WTC11 (cell line): ENCODE measurements at regions not wholly inside any gene's neighbourhood (a gene's known extent, or its start where the extent isn't known, plus 50 kb on each side); places are given as distances from the start of the nearest gene placed in this dataset.

Source experiments
- ATAC-seq: fragments of 200-7000 bp; cut with Tn5 transposase; 2 replicates; pipeline ENCODE4 v1.10.0; 2021; ENCODE audit warnings: mild to moderate bottlenecking, moderate library complexity
- CTCF ChIA-PET: fragments of 300-600 bp; sonication (Branson Sonifier 250); formaldehyde crosslinking; loops from one replicate; lab custom pipeline; 2021; ENCODE audit warnings: antibody characterized with exemption; lab: Charles Lee
- POLR2A ChIA-PET: fragments of 350-600 bp; sonication (Branson Sonifier 250); formaldehyde crosslinking; loops from one replicate; lab custom pipeline; 2021; ENCODE audit warnings: antibody characterized with exemption; lab: Charles Lee
- DNase-seq: peaks from one replicate; pipeline ENCODE4 v3.0.0; 2021; ENCODE audit warnings: low spot score
- H3K27ac Mint-ChIP-seq: 2 replicates; pipeline ENCODE4 v1.8.0; 2021; ENCODE audit warnings: mixed read lengths
- H3K27me3 Mint-ChIP-seq: 2 replicates; pipeline ENCODE4 v1.8.0; 2021; ENCODE audit warnings: low read depth, mild to moderate bottlenecking, moderate library complexity, mixed read lengths
- H3K36me3 Mint-ChIP-seq: 2 replicates; pipeline ENCODE4 v1.8.0; 2021; ENCODE audit warnings: mixed read lengths
- H3K4me1 Mint-ChIP-seq: 2 replicates; pipeline ENCODE4 v1.8.0; 2022; ENCODE audit warnings: mixed read lengths
- H3K4me3 Mint-ChIP-seq: 2 replicates; pipeline ENCODE4 v1.8.0; 2021; ENCODE audit warnings: mild to moderate bottlenecking, moderate library complexity, mixed read lengths
- H3K9me3 Mint-ChIP-seq: 2 replicates; pipeline ENCODE4 v1.8.0; 2021; ENCODE audit warnings: mixed read lengths
- EMX1 ChIP-seq: fragments of 250-450 bp; sonication (Bioruptor Pico); IDR thresholded peaks from 2 replicates; pipeline ENCODE4 v1.8.0; 2021; ENCODE audit warnings: mild to moderate bottlenecking
- GTF2I ChIP-seq: fragments of 250-450 bp; sonication (Bioruptor Pico); conservative IDR thresholded peaks from 2 replicates; pipeline ENCODE4 v1.4.0; 2021; ENCODE audit warnings: mild to moderate bottlenecking
- KAT7 ChIP-seq: sonication (generic); formaldehyde crosslinking; IDR thresholded peaks from 2 replicates; pipeline ENCODE4 v1.8.1; 2023; ENCODE audit warnings: missing genetic modification reagents, mild to moderate bottlenecking, borderline replicate concordance
- TEAD1 ChIP-seq: sonication (generic); formaldehyde crosslinking; IDR thresholded peaks from 2 replicates; pipeline ENCODE4 v1.8.0; 2022; ENCODE audit warnings: mild to moderate bottlenecking, missing genetic modification reagents
- ZNF219 ChIP-seq: sonication (generic); formaldehyde crosslinking; IDR thresholded peaks from 2 replicates; pipeline ENCODE4 v1.8.0; 2023; ENCODE audit warnings: missing genetic modification reagents, mild to moderate bottlenecking, borderline replicate concordance
- ZNF396 ChIP-seq: fragments of 250-450 bp; sonication (Bioruptor Pico); IDR thresholded peaks from 2 replicates; pipeline ENCODE4 v1.8.0; 2021; ENCODE audit warnings: mild to moderate bottlenecking, moderate library complexity, borderline replicate concordance
- ZNF423 ChIP-seq: fragments of 250-450 bp; sonication (Bioruptor Pico); IDR thresholded peaks from 2 replicates; pipeline ENCODE4 v2.1.2; 2022; ENCODE audit warnings: mild to moderate bottlenecking, moderate library complexity
- TF ChIP-seq, protein P1 (sequence below): sonication (generic); formaldehyde crosslinking; IDR thresholded peaks from 2 replicates; pipeline ENCODE4 v1.8.0; 2023; ENCODE audit warnings: mild to moderate bottlenecking, missing genetic modification reagents
- TF ChIP-seq, protein P2 (sequence below): sonication (generic); formaldehyde crosslinking; IDR thresholded peaks from 2 replicates; pipeline ENCODE4 v1.8.1; 2023; ENCODE audit warnings: mild to moderate bottlenecking, missing genetic modification reagents, moderate library complexity
- TF ChIP-seq, protein P3 (sequence below): sonication (generic); formaldehyde crosslinking; IDR thresholded peaks from 2 replicates; pipeline ENCODE4 v1.8.1; 2022; ENCODE audit warnings: mild to moderate bottlenecking, missing genetic modification reagents, moderate library complexity, borderline replicate concordance
- TF ChIP-seq, protein P4 (sequence below): fragments of 250-450 bp; sonication (Bioruptor Pico); IDR thresholded peaks from 2 replicates; pipeline ENCODE4 v2.1.2; 2022; ENCODE audit warnings: mild to moderate bottlenecking, moderate library complexity
- TF ChIP-seq, protein P5 (sequence below): sonication (generic); formaldehyde crosslinking; IDR thresholded peaks from 2 replicates; pipeline ENCODE4 v1.8.0; 2022; ENCODE audit warnings: mild to moderate bottlenecking, missing genetic modification reagents
- TF ChIP-seq, protein P6 (sequence below): sonication (generic); formaldehyde crosslinking; IDR thresholded peaks from 2 replicates; pipeline ENCODE4 v1.8.1; 2023; ENCODE audit warnings: mild to moderate bottlenecking, missing genetic modification reagents
- TF ChIP-seq, protein P7 (sequence below): sonication (generic); formaldehyde crosslinking; IDR thresholded peaks from 2 replicates; pipeline ENCODE4 v1.8.1; 2023; ENCODE audit warnings: mild to moderate bottlenecking, missing genetic modification reagents
- TF ChIP-seq, protein P8 (sequence below): sonication (generic); formaldehyde crosslinking; IDR thresholded peaks from 2 replicates; pipeline ENCODE4 v1.8.1; 2023; ENCODE audit warnings: mild to moderate bottlenecking, moderate library complexity, missing genetic modification reagents
- TF ChIP-seq, protein P9 (sequence below): sonication (generic); formaldehyde crosslinking; IDR thresholded peaks from 2 replicates; pipeline ENCODE4 v1.8.0; 2022; ENCODE audit warnings: mild to moderate bottlenecking, missing genetic modification reagents
- TF ChIP-seq, protein P10 (sequence below): sonication (generic); formaldehyde crosslinking; IDR thresholded peaks from 2 replicates; pipeline ENCODE4 v1.8.1; 2022; ENCODE audit warnings: low read depth, mild to moderate bottlenecking, moderate library complexity, missing genetic modification reagents, borderline replicate concordance

DNA sequence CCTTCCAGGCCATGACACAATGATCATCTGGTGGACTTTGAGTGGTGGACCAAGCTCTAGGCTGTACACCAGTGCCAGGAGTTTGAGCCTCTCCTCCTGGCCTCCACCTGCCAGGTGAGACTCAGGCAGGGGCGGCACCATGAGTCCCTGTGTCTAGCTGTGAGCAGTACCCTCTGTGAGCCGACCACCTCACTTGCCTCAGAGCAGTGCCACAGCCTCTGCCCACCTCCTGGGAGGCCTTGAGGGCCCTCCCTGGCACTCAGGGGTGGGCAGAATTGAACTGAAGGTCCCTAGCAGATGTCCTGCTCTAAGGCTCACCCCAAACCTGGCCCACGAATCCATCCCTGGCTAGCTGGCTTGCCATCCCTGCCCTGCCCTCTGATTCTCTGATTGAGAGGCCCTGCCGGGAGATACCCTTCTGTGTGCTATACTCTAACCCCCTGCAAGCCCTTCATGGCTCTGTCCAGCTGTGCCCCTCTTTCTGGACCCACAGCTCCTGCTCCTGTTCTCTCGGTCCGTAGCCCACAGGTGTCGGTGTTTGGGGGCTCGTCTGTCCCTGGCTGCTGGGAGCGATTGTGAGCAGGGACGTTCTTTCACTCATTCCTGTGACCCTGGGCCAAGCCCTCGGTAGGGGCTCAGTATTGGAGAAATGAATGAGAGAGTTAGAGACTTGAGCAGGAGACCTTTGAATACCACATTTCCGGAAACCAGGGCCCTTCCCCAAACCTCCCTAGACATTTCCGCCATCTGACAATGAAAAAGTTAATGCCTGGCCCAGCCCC is 70.0 kb downstream of the INHBB start (continued):
- TF ChIP-seq, protein P1, sequence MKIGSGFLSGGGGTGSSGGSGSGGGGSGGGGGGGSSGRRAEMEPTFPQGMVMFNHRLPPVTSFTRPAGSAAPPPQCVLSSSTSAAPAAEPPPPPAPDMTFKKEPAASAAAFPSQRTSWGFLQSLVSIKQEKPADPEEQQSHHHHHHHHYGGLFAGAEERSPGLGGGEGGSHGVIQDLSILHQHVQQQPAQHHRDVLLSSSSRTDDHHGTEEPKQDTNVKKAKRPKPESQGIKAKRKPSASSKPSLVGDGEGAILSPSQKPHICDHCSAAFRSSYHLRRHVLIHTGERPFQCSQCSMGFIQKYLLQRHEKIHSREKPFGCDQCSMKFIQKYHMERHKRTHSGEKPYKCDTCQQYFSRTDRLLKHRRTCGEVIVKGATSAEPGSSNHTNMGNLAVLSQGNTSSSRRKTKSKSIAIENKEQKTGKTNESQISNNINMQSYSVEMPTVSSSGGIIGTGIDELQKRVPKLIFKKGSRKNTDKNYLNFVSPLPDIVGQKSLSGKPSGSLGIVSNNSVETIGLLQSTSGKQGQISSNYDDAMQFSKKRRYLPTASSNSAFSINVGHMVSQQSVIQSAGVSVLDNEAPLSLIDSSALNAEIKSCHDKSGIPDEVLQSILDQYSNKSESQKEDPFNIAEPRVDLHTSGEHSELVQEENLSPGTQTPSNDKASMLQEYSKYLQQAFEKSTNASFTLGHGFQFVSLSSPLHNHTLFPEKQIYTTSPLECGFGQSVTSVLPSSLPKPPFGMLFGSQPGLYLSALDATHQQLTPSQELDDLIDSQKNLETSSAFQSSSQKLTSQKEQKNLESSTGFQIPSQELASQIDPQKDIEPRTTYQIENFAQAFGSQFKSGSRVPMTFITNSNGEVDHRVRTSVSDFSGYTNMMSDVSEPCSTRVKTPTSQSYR = no peak
- no peak for TF ChIP-seq ZNF423 (CRISPR knock-in tag)
- TF ChIP-seq, protein P2, sequence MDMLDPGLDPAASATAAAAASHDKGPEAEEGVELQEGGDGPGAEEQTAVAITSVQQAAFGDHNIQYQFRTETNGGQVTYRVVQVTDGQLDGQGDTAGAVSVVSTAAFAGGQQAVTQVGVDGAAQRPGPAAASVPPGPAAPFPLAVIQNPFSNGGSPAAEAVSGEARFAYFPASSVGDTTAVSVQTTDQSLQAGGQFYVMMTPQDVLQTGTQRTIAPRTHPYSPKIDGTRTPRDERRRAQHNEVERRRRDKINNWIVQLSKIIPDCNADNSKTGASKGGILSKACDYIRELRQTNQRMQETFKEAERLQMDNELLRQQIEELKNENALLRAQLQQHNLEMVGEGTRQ (CRISPR knock-in tag) = no peak
- TF ChIP-seq, protein P3, sequence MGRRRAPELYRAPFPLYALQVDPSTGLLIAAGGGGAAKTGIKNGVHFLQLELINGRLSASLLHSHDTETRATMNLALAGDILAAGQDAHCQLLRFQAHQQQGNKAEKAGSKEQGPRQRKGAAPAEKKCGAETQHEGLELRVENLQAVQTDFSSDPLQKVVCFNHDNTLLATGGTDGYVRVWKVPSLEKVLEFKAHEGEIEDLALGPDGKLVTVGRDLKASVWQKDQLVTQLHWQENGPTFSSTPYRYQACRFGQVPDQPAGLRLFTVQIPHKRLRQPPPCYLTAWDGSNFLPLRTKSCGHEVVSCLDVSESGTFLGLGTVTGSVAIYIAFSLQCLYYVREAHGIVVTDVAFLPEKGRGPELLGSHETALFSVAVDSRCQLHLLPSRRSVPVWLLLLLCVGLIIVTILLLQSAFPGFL (CRISPR knock-in tag) = no peak
- TF ChIP-seq GTF2I (CRISPR knock-in tag) = no peak
- TF ChIP-seq ZNF396 = no peak
- TF ChIP-seq, protein P4, sequence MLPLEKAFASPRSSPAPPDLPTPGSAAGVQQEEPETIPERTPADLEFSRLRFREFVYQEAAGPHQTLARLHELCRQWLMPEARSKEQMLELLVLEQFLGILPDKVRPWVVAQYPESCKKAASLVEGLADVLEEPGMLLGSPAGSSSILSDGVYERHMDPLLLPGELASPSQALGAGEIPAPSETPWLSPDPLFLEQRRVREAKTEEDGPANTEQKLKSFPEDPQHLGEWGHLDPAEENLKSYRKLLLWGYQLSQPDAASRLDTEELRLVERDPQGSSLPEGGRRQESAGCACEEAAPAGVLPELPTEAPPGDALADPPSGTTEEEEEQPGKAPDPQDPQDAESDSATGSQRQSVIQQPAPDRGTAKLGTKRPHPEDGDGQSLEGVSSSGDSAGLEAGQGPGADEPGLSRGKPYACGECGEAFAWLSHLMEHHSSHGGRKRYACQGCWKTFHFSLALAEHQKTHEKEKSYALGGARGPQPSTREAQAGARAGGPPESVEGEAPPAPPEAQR (CRISPR knock-in tag) = no peak
- TF ChIP-seq, protein P5, sequence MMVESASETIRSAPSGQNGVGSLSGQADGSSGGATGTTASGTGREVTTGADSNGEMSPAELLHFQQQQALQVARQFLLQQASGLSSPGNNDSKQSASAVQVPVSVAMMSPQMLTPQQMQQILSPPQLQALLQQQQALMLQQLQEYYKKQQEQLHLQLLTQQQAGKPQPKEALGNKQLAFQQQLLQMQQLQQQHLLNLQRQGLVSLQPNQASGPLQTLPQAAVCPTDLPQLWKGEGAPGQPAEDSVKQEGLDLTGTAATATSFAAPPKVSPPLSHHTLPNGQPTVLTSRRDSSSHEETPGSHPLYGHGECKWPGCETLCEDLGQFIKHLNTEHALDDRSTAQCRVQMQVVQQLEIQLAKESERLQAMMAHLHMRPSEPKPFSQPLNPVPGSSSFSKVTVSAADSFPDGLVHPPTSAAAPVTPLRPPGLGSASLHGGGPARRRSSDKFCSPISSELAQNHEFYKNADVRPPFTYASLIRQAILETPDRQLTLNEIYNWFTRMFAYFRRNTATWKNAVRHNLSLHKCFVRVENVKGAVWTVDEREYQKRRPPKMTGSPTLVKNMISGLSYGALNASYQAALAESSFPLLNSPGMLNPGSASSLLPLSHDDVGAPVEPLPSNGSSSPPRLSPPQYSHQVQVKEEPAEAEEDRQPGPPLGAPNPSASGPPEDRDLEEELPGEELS (CRISPR knock-in tag) = no peak
- TF ChIP-seq, protein P6, sequence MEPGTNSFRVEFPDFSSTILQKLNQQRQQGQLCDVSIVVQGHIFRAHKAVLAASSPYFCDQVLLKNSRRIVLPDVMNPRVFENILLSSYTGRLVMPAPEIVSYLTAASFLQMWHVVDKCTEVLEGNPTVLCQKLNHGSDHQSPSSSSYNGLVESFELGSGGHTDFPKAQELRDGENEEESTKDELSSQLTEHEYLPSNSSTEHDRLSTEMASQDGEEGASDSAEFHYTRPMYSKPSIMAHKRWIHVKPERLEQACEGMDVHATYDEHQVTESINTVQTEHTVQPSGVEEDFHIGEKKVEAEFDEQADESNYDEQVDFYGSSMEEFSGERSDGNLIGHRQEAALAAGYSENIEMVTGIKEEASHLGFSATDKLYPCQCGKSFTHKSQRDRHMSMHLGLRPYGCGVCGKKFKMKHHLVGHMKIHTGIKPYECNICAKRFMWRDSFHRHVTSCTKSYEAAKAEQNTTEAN (CRISPR knock-in tag) = no peak

DNA sequence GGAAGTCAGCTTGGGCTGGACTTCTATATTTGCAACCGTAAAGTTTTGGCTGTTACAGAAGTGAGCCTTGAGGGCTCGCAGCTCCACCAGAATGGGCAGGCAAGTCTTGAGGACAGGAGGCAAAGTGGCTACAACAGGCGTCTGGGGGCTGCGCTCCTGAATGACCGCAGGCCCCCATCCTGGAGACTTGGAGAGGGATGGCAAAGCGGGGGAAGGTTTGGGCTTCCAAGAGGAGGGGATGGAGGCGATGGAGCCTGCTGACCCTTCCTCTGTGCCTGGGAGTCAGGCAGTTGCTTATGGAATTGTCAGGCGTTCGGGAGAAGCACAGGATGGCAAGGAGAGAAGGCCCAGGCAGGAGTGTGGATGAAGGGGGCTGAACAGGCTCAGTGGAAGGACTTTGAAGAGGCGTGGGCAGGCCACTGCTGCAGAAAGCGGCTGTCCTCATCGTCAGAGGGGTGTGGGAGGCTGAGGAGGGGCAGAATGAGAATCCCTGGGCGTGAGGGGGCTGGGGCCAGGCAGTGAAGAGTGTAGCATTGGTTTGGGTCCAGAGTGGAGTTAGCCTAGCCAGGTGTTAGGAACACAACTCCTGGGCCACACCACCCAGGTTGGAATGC is 72.3 kb downstream of the INHBB start:
- H3K27me3 Mint-ChIP-seq = peaks cover 22% of the 10 kb centered on the region
- no peak for DNase-seq
- H3K4me1 Mint-ChIP-seq = peaks cover 7% of the 10 kb centered on the region
- no peak for ATAC-seq
- H3K4me3 Mint-ChIP-seq = no peak overlapping the region
- no peaks in the 10 kb centered on the region for H3K36me3 Mint-ChIP-seq
- ChIA-PET POLR2A (no interaction called here), CTCF (no interaction called here)
- no peaks in the 10 kb centered on the region for H3K9me3 Mint-ChIP-seq
- no peak overlapping the region for H3K27ac Mint-ChIP-seq
- TF ChIP-seq TEAD1 (CRISPR knock-in tag) (no peak), KAT7 (CRISPR knock-in tag) (no peak), GTF2I (CRISPR knock-in tag) (no peak), ZNF219 (CRISPR knock-in tag) (no peak), EMX1 (CRISPR knock-in tag) (no peak)
- TF ChIP-seq, protein P7, sequence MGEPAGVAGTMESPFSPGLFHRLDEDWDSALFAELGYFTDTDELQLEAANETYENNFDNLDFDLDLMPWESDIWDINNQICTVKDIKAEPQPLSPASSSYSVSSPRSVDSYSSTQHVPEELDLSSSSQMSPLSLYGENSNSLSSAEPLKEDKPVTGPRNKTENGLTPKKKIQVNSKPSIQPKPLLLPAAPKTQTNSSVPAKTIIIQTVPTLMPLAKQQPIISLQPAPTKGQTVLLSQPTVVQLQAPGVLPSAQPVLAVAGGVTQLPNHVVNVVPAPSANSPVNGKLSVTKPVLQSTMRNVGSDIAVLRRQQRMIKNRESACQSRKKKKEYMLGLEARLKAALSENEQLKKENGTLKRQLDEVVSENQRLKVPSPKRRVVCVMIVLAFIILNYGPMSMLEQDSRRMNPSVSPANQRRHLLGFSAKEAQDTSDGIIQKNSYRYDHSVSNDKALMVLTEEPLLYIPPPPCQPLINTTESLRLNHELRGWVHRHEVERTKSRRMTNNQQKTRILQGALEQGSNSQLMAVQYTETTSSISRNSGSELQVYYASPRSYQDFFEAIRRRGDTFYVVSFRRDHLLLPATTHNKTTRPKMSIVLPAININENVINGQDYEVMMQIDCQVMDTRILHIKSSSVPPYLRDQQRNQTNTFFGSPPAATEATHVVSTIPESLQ (CRISPR knock-in tag) = no peak
- TF ChIP-seq, protein P8, sequence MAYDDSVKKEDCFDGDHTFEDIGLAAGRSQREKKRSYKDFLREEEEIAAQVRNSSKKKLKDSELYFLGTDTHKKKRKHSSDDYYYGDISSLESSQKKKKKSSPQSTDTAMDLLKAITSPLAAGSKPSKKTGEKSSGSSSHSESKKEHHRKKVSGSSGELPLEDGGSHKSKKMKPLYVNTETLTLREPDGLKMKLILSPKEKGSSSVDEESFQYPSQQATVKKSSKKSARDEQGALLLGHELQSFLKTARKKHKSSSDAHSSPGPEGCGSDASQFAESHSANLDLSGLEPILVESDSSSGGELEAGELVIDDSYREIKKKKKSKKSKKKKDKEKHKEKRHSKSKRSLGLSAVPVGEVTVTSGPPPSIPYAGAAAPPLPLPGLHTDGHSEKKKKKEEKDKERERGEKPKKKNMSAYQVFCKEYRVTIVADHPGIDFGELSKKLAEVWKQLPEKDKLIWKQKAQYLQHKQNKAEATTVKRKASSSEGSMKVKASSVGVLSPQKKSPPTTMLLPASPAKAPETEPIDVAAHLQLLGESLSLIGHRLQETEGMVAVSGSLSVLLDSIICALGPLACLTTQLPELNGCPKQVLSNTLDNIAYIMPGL (CRISPR knock-in tag) = no peak
- TF ChIP-seq, protein P9, sequence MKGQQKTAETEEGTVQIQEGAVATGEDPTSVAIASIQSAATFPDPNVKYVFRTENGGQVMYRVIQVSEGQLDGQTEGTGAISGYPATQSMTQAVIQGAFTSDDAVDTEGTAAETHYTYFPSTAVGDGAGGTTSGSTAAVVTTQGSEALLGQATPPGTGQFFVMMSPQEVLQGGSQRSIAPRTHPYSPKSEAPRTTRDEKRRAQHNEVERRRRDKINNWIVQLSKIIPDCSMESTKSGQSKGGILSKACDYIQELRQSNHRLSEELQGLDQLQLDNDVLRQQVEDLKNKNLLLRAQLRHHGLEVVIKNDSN (CRISPR knock-in tag) = no peak
- TF ChIP-seq, protein P10, sequence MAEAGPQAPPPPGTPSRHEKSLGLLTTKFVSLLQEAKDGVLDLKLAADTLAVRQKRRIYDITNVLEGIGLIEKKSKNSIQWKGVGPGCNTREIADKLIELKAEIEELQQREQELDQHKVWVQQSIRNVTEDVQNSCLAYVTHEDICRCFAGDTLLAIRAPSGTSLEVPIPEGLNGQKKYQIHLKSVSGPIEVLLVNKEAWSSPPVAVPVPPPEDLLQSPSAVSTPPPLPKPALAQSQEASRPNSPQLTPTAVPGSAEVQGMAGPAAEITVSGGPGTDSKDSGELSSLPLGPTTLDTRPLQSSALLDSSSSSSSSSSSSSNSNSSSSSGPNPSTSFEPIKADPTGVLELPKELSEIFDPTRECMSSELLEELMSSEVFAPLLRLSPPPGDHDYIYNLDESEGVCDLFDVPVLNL = no peak
